Trophoblast cell (in vitro differentiated cells and primary cell): ENCODE measurements at regions not wholly inside any gene's neighbourhood (a gene's known extent, or its start where the extent isn't known, plus 50 kb on each side); places are given as distances from the start of the nearest gene placed in this dataset.

Source experiments
- DNase-seq, 2 donors: peaks; one replicate each; pipeline ENCODE4 v3.0.0-alpha.2; 2016
- H2AFZ ChIP-seq: 2 replicates; pipeline ENCODE4 v1.6.1; 2013; ENCODE audit warnings: low read length, moderate library complexity, mild to moderate bottlenecking; ENCODE audit not compliant: insufficient read depth, poor library complexity
- H2AK5ac ChIP-seq: 2 replicates; pipeline ENCODE4 v1.6.1; 2013; ENCODE audit warnings: mild to moderate bottlenecking, low read length
- H2BK120ac ChIP-seq: 2 replicates; pipeline ENCODE4 v1.6.1; 2013; ENCODE audit warnings: low read length, mild to moderate bottlenecking, moderate library complexity; ENCODE audit not compliant: insufficient read depth, poor library complexity
- H2BK12ac ChIP-seq: 2 replicates; pipeline ENCODE4 v1.6.1; 2013; ENCODE audit warnings: mild to moderate bottlenecking, low read length, moderate library complexity
- H2BK5ac ChIP-seq: 2 replicates; pipeline ENCODE4 v1.6.1; 2013; ENCODE audit warnings: low read length, low read depth, moderate library complexity, mild to moderate bottlenecking; ENCODE audit not compliant: poor library complexity
- H3K14ac ChIP-seq: 2 replicates; pipeline ENCODE4 v1.6.1; 2013; ENCODE audit warnings: mild to moderate bottlenecking, low read length
- H3K18ac ChIP-seq: 2 replicates; pipeline ENCODE4 v1.6.1; 2013; ENCODE audit warnings: mild to moderate bottlenecking, low read length
- H3K23ac ChIP-seq: 2 replicates; pipeline ENCODE4 v1.6.1; 2013; ENCODE audit warnings: low read length
- H3K27ac ChIP-seq: 2 replicates; pipeline ENCODE4 v1.5.1; 2013; ENCODE audit warnings: low read depth, mild to moderate bottlenecking, inconsistent platforms, low read length, moderate library complexity
- H3K27me3 ChIP-seq: 2 replicates; pipeline ENCODE4 v1.6.1; 2013; ENCODE audit warnings: inconsistent platforms, mild to moderate bottlenecking, low read length, moderate library complexity; ENCODE audit not compliant: insufficient read depth
- H3K36me3 ChIP-seq, 2 experiments: 1 replicate in 1 of 2; 2 replicates in 1 of 2; pipeline ENCODE4 v1.6.1; 2013; ENCODE audit warnings: low read length in 2 of 2, mild to moderate bottlenecking in 2 of 2, moderate library complexity in 1 of 2; ENCODE audit not compliant: insufficient read depth in 2 of 2, control insufficient read depth in 1 of 2
- H3K4ac ChIP-seq: 2 replicates; pipeline ENCODE4 v1.6.1; 2013; ENCODE audit warnings: low read depth, mild to moderate bottlenecking, low read length, moderate library complexity
- H3K4me1 ChIP-seq, 2 experiments: 1 replicate in 1 of 2; 2 replicates in 1 of 2; pipeline ENCODE4 v1.6.1; 2013; ENCODE audit warnings: low read length in 2 of 2, mild to moderate bottlenecking in 2 of 2, moderate library complexity in 1 of 2; ENCODE audit not compliant: insufficient read depth in 2 of 2, control insufficient read depth in 1 of 2
- H3K4me2 ChIP-seq: 2 replicates; pipeline ENCODE4 v1.6.1; 2013; ENCODE audit warnings: inconsistent platforms, mild to moderate bottlenecking, low read length, moderate library complexity
- H3K4me3 ChIP-seq: 2 replicates; pipeline ENCODE4 v1.5.1; 2013; ENCODE audit warnings: mild to moderate bottlenecking, low read depth, low read length, inconsistent platforms
- H3K79me1 ChIP-seq: one replicate; pipeline ENCODE4 v1.6.1; 2013; ENCODE audit warnings: low read length
- H3K79me2 ChIP-seq: 2 replicates; pipeline ENCODE4 v1.6.1; 2013; ENCODE audit warnings: low read length, mild to moderate bottlenecking; ENCODE audit not compliant: control insufficient read depth, insufficient read depth, poor library complexity
- H3K9ac ChIP-seq: 2 replicates; pipeline ENCODE4 v1.6.1; 2013; ENCODE audit warnings: mild to moderate bottlenecking, low read length
- H3K9me3 ChIP-seq: 2 replicates; pipeline ENCODE4 v1.6.1; 2013; ENCODE audit warnings: low read depth, mild to moderate bottlenecking, control low read depth, inconsistent platforms, low read length; ENCODE audit not compliant: insufficient read depth
- H4K12ac ChIP-seq: 2 replicates; pipeline ENCODE4 v1.6.1; 2013; ENCODE audit warnings: low read depth, mild to moderate bottlenecking, low read length, moderate library complexity
- H4K8ac ChIP-seq: 2 replicates; pipeline ENCODE4 v1.6.1; 2013; ENCODE audit warnings: low read depth, mild to moderate bottlenecking, low read length, moderate library complexity
- H4K91ac ChIP-seq: one replicate; pipeline ENCODE4 v1.6.1; 2013; ENCODE audit warnings: low read depth, mild to moderate bottlenecking, low read length, moderate library complexity
- WGBS: extraction: QIAGEN DNeasy Blood & Tissue Kit; methylation state at CpG from one replicate; pipeline ENCODE4 v1.1.7; 2013; ENCODE audit warnings: missing lambda C conversion rate; ENCODE audit not compliant: insufficient read length, insufficient coverage; ENCODE audit errors: extremely low coverage; 5-methylcytosine and 5-hydroxymethylcytosine counted together

- no peaks in the 10 kb centered on the region for H3K36me3 ChIP-seq
- H4K12ac ChIP-seq = no peak overlapping the region
- H3K9ac ChIP-seq = no peak overlapping the region
- no peak overlapping the region for H2BK120ac ChIP-seq
- H3K79me1 ChIP-seq = no peaks in the 10 kb centered on the region
- no peak overlapping the region for H3K27ac ChIP-seq
- no peak overlapping the region for H4K8ac ChIP-seq
- H4K91ac ChIP-seq = no peak overlapping the region
- no peak overlapping the region for H3K14ac ChIP-seq
- H3K4me2 ChIP-seq = no peak overlapping the region
- no peaks in the 10 kb centered on the region for H3K27me3 ChIP-seq
- no peaks in the 10 kb centered on the region for H3K4me1 ChIP-seq
- H2AK5ac ChIP-seq = no peak overlapping the region
- no peak overlapping the region for H3K23ac ChIP-seq
- DNase-seq = no peak
- H2AFZ ChIP-seq = no peak overlapping the region
- H2BK12ac ChIP-seq = no peak overlapping the region
- H2BK5ac ChIP-seq = no peak overlapping the region
- no peak overlapping the region for H3K4me3 ChIP-seq
- no CpG with 5 or more reads among the region's 1 CpG for WGBS
- H3K18ac ChIP-seq = no peak overlapping the region
- no peaks in the 10 kb centered on the region for H3K9me3 ChIP-seq
- H3K4ac ChIP-seq = no peak overlapping the region
- H3K79me2 ChIP-seq = no peaks in the 10 kb centered on the region
Measured at GRCh38 chr15:87144775-87145174, 1065.1 kb downstream of the AGBL1 start.

GRCh38 chr15:87142096-87142495, 1062.4 kb downstream of the AGBL1 start:
- no peaks in the 10 kb centered on the region for H3K4me1 ChIP-seq

GRCh38 chr15:87135109-87135508, 1055.4 kb downstream of the AGBL1 start:
- Histone ChIP-seq H3K4me3 (no peak overlapping the region), H3K27me3 (no peaks in the 10 kb centered on the region), H3K4me2 (no peak overlapping the region), H3K79me2 (no peaks in the 10 kb centered on the region), H4K8ac (no peak overlapping the region), H2AK5ac (no peak overlapping the region), H3K27ac (no peak overlapping the region), H4K91ac (no peak overlapping the region), H3K14ac (no peak overlapping the region), H3K9ac (no peak overlapping the region), H3K9me3 (no peaks in the 10 kb centered on the region), H3K23ac (no peak overlapping the region), H2BK5ac (no peak overlapping the region), H3K79me1 (no peaks in the 10 kb centered on the region), H2BK120ac (no peak overlapping the region), H2BK12ac (no peak overlapping the region), H3K4ac (no peak overlapping the region), H3K36me3 (no peaks in the 10 kb centered on the region), H2AFZ (no peak overlapping the region), H3K4me1 (no peaks in the 10 kb centered on the region), H4K12ac (no peak overlapping the region), H3K18ac (no peak overlapping the region)
- DNase-seq = no peak

More at GRCh38 chr15:87142096-87142495, 1062.4 kb downstream of the AGBL1 start:
- H2AFZ ChIP-seq = no peak overlapping the region
- DNase-seq = no peak
- no peaks in the 10 kb centered on the region for H3K79me1 ChIP-seq
- H3K27me3 ChIP-seq = no peaks in the 10 kb centered on the region
- no peak overlapping the region for H3K14ac ChIP-seq
- no peak overlapping the region for H2BK12ac ChIP-seq
- no peak overlapping the region for H3K4me3 ChIP-seq
- no peak overlapping the region for H3K23ac ChIP-seq
- no peak overlapping the region for H2BK5ac ChIP-seq
- no peak overlapping the region for H3K18ac ChIP-seq
- H3K4me2 ChIP-seq = no peak overlapping the region
- no peak overlapping the region for H4K8ac ChIP-seq
- no peak overlapping the region for H4K91ac ChIP-seq
- no peak overlapping the region for H3K4ac ChIP-seq
- H2AK5ac ChIP-seq = no peak overlapping the region
- no peaks in the 10 kb centered on the region for H3K36me3 ChIP-seq
- H3K79me2 ChIP-seq = no peaks in the 10 kb centered on the region
- H3K9me3 ChIP-seq = no peaks in the 10 kb centered on the region
- H4K12ac ChIP-seq = no peak overlapping the region
- no peak overlapping the region for H3K27ac ChIP-seq
- no peak overlapping the region for H2BK120ac ChIP-seq
- H3K9ac ChIP-seq = no peak overlapping the region

GRCh38 chr15:87133704-87134103, 1054.0 kb downstream of the AGBL1 start:
- Histone ChIP-seq H3K14ac (no peak overlapping the region), H2AK5ac (no peak overlapping the region), H2BK5ac (no peak overlapping the region), H4K8ac (no peak overlapping the region), H2BK12ac (no peak overlapping the region), H3K27ac (no peak overlapping the region), H3K23ac (no peak overlapping the region), H2BK120ac (no peak overlapping the region), H3K4me1 (no peaks in the 10 kb centered on the region), H3K9ac (no peak overlapping the region), H3K9me3 (no peaks in the 10 kb centered on the region), H3K27me3 (no peaks in the 10 kb centered on the region), H3K36me3 (no peaks in the 10 kb centered on the region), H3K79me2 (no peaks in the 10 kb centered on the region), H3K4me2 (no peak overlapping the region), H4K12ac (no peak overlapping the region), H4K91ac (no peak overlapping the region), H3K79me1 (no peaks in the 10 kb centered on the region), H3K18ac (no peak overlapping the region), H2AFZ (no peak overlapping the region), H3K4me3 (no peak overlapping the region), H3K4ac (no peak overlapping the region)
- DNase-seq = no peak

GRCh38 chr15:87131067-87131466, 1051.4 kb downstream of the AGBL1 start:
- Histone ChIP-seq H3K23ac (no peak overlapping the region), H3K27me3 (no peaks in the 10 kb centered on the region), H3K79me2 (no peaks in the 10 kb centered on the region), H3K4me2 (no peak overlapping the region), H3K27ac (no peak overlapping the region), H4K12ac (no peak overlapping the region), H3K4me1 (no peaks in the 10 kb centered on the region), H3K9me3 (no peaks in the 10 kb centered on the region), H3K14ac (no peak overlapping the region), H2BK120ac (no peak overlapping the region), H2AFZ (no peak overlapping the region), H3K4ac (no peak overlapping the region), H3K4me3 (no peak overlapping the region), H3K18ac (no peak overlapping the region), H2BK5ac (no peak overlapping the region), H3K79me1 (no peaks in the 10 kb centered on the region), H3K9ac (no peak overlapping the region), H2BK12ac (no peak overlapping the region), H4K91ac (no peak overlapping the region), H3K36me3 (no peaks in the 10 kb centered on the region), H4K8ac (no peak overlapping the region), H2AK5ac (no peak overlapping the region)
- no peak for DNase-seq
- no CpG with 5 or more reads among the region's 1 CpG for WGBS
